Skeletal muscle cell (primary cell): ENCODE measurements at regions not wholly inside any gene's neighbourhood (a gene's known extent, or its start where the extent isn't known, plus 50 kb on each side); places are given as distances from the start of the nearest gene placed in this dataset.

Source experiments
- DNase-seq: peaks from one replicate; pipeline ENCODE4 v3.0.0-alpha.2; 2010; ENCODE audit warnings: low read depth
- H3K4me3 ChIP-seq: 2 replicates; pipeline ENCODE4 v1.5.1; 2011; ENCODE audit warnings: low read depth, mild to moderate bottlenecking, control low read depth, low read length, moderate library complexity

DNA sequence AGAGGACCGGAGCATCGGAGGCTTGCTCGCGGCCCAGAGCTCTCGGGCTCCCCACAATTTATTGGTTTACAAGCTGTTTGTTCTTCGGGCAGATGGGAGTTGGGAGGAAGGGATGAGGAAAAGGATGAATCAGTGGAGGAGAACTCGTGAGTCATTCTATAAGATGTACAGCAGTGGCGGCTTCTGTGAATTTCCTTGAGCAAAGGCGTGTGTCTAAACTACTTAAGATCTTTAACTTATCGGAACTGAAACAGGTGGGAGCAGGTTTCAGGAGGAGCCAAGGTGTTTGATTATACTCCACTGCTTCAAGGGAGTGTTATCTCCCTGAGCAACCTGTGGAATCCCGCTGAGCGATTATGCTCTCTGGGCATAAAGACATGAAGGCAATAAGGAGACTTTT lies 50.5 kb upstream of the IBTK start:
- peak; percentile 4 for DNase-seq
- H3K4me3 ChIP-seq = no peak overlapping the region
